HG03342 (cell line): ENCODE measurements at regions not wholly inside any gene's neighbourhood (a gene's known extent, or its start where the extent isn't known, plus 50 kb on each side); places are given as distances from the start of the nearest gene placed in this dataset.

Experiments used
- ATAC-seq: cut with Tn5 transposase; IDR thresholded peaks from one replicate; pipeline ENCODE4 v1.9.1; 2021; ENCODE audit warnings: mild to moderate bottlenecking, moderate library complexity; ENCODE audit not compliant: unreplicated experiment

DNA sequence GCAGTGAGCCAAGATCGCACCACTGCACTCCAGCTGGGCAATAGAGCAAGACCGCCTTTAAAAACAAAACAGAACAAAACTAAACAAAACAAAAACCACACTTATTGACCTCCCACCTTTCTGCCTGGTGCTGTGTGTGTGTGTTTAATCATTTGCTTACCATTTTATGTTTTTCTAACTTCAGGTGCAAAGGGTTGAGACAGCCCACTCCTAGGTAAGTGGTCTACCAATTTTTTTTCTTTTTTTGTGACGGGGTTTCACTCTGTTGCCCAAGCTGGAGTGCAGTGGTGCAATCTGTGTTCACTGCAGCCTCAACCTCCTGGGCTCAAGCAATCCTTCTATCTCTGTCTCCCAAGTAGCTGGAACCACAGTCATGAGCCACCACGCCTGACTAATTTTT is 65.8 kb downstream of the SALL1 start:
- no peak for ATAC-seq

DNA sequence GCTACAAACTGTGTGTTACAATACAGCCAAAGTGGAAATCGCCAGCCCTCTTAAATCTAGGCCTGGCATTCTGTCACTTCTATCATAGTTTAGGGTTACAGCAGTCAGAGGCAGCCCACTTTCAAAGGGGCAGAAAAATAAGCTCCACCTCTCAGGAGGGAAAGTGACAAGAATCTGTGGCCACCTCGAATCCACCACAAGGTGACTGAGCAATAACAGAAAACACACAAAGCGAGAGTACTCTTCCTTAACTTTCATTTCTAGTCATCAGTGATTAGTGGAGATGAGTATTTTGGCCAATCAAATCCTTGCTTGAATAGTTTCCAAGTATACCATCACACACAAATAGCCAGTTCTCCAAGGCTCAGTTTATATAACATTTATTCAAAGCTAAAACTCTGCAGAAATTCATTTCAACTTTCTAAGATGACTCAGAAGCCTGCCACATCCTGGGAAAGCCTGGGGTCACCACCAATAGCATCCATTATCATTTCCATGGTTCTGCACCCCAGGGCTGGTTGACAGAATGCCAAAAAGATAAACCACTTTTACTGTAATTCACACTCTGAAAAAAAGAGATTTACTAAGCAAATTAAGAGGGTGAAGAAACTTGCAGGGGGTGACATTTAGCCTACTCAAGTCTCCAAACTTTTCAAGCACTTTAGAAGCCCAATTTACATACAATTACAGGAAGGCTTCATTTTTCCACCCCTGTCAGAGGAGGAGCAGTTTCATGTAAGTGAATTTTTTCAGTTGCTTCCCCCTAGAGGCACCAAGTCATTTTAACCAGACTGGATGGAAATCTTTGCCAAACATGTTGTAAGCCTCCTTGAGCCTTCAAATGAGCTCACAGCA is 66.8 kb downstream of the SALL1 start:
- ATAC-seq = no peak

DNA sequence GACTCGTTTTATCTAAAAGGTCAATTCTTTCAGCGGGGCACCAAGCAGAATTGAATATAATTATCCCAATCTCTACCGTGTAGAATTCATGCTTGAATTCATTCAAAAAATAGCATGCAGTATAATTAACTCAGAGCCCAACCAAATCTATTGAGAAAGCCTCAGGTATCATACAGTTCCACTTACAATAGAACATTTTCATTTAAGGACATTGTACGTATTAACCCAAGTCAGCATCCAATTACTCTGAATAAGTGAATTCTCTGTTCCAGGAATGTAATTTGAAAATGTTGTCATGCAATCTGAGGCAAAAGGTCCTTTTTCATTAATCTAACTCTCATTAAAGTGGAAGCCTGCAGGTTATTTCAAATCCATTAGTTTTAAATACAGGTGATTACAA is 78.5 kb downstream of the SALL1 start:
- no peak for ATAC-seq

DNA sequence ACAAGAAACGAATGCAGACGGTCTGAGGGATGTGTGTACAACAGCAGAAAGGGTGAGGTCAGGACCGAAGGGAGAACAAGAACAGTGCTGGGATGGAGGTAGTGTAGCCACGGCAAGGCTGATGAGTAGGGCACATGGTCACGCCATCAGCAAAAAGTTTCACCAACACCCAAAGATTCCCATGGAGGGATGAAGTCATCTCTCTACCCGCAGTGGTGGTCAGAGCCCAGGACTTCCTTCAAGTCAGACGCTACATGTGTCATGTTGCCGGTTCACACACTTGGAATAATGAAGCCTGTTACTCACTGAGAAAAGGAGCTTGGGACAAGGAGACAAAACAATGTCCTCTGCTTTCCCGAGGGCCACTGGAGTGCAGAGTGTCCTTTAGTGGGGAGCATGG is 79.7 kb downstream of the SALL1 start:
- no peak for ATAC-seq

DNA sequence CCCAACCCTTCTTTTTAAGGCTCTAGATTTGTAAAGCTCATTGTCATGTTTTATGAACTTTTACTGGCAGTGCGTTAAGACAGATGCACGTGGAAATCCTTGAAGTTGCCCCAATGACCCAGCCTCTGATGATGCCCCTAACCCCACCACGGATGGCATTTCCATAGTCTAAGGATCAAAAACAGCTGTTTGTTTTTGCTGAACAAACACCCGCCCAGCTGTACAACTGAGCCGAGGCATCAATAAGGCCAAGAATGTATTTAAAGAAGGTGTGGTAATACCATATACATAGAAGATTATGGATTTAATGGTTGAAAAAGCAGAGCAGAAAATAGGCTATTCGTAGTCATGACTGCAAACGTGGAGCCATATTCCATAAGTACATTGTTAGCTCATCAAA is 83.7 kb downstream of the SALL1 start:
- ATAC-seq = no peak

DNA sequence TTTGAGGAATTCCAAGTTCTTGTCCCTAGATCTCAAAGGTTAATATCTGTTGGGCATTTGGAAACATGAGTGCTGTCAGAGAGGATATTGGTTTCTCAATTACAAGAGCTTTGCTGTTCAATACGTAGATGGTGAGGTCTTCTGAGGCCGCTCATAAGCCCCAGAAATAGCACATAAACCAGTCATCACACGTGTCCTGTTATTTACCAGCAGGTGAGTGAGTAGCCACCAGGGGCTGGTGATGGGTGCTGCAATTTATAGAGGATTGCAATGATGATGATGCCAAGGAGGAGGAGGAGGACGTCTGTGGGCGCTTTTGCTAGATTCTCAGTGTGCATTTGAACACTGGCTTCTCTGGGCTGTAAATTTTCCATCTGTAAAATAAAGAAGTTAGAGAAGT is 89.0 kb downstream of the SALL1 start:
- ATAC-seq = no peak

DNA sequence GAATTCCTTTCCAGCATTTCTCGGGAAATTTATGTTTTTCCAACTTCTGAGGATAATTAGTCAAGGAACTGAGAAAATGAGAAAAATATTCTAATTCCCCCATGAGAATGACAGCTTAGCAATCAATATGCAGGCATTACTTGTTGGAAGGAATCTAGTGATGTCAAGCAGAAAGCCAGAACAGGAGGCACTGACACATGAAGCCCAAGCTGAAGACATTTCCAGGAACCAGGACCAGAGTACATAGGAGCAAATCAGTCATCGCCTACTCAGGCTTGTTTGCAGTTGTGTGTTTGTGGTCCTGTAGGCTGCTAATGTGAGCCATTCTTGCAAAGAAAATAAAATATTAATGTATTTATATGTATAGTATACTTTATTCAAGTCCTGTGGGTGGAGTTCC is 89.7 kb downstream of the SALL1 start:
- ATAC-seq = no peak

DNA sequence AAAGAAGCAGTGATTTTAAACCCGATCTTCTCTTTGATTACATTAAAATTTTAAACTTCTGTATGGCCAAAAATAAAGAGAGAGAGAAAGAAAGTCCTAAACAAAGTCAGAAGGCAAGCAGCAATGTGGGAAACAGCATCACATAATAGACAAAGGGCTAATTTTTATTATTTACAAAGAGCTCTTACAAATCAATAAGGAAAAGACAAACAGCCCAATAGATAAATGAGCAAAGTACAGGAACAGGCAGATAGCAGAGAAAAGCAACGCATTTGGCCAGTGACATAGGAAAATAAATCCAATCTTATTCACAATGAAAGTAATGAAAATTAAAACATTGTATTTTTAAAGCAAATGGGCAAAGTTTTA is 93.1 kb downstream of the SALL1 start:
- ATAC-seq = no peak

DNA sequence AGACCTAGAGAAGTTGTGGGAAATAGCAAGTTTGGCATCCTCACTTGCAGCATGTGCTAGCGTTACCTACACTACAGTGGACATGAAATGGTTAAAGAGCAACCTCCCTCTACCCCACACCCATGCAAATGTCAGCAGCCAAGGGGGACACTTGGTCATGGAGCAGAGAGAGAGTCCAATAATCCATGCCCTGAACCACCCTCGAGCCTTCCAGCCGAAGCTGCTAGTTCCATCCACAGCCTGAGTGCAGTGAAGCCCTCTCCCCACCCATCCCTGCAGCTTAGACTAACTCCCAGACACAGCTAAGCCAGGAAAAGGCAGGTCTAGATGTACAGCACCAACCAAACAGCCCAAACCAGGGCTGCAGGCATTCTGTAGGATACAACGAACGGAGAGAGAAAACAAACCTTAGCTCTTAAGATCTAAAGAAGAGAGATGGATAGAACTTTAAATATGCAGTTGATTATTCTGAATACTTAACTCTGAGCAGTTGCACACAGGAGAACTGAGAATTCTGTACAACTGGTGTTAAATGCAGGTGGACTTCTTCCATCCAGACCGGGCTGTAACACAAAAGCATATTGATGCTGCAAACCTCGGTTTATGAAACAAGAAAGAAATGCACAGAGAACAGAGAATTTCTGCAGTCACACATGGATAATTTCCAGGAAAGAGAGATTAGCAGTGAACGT is 93.8 kb downstream of the SALL1 start:
- ATAC-seq = no peak

DNA sequence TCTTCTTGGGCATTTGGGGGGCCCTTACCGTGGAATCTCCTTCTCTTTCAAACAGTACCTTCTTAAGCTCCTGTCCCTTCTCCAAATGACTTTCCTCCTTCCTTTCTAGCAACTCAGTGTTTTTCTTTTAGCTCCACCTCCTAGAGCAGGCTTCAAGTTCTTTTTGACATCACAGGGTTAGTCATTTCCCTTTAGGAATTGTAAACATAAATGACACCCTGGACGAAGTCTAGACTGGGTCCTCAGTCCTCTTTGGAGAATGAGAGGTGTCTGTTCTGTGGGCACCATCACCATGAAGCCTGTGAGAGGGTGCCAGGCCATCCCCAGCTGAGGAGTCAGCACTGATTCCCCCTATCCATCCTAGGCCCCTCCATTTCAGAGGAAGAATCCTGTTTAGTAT is 94.7 kb downstream of the SALL1 start:
- ATAC-seq = no peak

DNA sequence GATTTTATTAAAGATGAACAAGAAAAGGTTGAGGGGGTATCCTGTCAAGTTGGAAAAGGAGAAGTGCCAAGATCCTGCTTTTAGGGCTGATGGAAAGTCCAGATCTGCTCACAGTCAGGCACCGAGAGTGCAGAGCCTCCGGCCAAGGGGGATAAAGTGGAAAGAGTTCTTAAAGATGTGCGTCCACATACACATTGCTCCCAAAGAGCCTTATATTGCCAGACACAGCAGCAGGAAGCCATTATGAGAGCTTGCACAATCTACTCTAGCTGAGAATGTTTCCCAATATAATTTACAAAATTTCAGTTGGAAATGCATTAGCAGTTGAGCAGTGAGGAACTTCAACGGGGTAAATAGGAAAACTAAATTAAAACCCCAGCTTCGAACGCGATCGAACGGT is 95.6 kb downstream of the SALL1 start:
- ATAC-seq = no peak

DNA sequence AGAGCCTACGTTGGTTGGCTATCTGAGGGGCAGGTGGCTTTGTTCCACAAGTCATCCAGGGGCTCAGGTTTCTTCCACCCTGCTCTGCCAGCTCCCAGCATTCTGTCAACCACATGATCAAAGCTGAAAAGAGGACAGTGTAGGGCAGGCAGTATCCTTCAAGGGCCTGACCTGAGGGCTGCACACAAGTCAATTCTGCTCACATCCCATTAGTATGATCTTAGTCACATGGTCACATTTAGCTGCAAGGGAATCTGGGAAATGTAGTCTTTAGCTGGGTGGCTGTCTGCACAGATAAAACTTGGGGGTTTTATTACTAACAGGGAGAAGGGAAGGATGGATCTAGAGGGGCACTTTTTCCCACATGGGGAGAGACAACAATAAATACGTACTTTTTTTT is 97.3 kb downstream of the SALL1 start:
- ATAC-seq = no peak

DNA sequence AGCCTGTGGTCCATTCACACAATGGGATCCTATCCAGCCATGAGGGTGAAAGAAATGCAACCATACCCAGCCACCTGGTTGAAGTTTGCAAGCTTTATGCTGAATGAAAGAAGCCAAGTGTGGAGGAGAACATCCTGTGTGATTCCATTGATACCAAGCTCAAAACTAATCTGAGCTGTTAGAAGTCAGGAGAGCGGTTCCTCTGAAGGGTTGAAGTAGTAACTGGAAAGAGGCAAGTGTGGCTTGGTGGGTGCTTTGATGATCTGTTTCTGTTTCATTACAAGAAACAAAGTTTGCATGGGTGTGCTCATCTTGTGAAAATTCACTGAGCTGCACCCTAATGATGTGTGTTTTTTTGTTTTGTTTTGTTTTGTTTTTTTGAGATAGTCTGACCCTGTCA is 99.4 kb downstream of the SALL1 start:
- ATAC-seq = no peak

DNA sequence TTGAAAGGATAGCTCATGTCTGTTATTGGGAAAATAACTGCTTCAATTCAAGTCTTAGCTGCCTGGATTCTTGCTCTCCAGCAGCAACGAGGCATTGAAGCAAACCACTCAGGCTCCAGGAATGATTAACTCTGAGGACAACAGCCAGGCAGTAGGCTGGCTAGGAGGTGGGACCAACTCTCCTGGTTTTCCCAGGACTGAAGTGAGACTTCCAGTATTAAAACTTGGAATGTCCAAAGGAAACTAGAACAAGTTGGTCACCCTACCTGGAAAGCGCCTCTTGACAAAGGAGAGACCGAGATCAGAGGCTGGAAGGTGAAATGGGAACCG is 100.7 kb downstream of the SALL1 start:
- ATAC-seq = no peak

DNA sequence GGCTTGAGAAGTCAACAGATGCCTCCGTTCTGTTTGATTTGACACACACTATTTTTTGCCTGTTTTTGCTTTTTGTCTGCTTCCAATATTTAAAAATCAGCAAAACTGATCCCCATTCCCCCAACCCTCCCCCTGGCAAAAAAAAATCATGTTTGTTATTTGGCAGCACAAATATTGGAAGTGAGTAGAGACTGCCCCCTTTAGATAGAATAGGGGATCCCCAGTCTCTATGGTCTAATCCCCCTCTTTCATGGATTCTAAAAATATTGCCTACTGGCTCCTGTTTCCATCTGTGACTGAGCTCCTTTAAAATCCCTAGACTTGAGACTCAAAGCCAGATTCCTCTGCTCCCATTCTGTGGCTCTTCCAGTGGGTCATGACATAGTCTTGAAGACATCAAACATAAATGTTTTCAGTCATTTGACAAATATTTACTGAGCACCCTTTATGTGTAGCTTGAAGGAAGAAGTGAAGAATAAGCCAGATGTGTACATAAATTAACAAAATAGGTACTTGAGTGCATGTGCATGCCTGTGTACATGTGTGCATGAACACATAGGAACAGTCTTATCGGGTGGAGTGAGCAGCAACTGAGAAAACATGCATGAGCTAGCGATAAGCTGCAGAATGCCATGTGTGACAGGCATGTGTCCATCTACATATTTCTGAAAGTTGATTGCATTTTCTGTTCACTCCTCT is 101.2 kb downstream of the SALL1 start:
- no peak for ATAC-seq

DNA sequence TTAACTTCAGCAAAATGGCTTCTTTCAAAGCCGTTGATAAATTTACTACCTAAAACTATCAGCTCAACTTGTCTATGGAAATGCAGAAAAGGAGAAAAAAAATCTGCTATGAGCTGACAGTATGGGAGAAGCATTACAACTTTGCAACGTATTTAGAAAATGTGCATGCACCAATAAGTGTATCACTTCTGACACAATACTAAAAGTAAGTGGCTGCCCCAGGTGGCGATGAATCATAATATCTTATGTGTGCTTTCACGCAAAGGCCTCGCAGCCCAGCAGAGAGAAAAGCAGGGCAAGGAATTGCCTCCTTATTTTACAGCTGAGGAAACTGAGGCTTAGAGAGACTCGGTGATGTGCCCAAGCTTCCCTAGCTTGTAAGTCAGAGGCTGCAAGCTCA is 101.8 kb downstream of the SALL1 start:
- ATAC-seq = no peak

DNA sequence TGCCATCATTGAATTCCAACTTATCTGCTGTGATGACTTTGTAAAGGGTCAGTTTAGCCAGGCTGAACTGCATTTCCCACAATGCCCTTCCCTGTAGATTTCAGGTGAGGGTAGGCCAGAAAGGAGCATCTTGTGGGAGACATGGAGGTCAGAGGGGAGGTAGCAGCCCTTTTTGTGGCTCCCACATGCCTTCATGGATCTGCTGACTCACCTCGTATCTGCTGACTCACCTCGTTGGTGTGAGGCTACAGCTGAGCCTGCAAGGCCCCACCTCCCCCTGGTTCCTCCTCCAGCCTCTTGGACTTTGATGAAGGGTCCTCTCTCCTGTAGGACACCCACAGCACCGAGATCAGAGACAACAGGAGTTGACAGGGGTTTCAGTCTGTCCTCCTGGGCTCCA is 102.5 kb downstream of the SALL1 start:
- ATAC-seq = no peak

DNA sequence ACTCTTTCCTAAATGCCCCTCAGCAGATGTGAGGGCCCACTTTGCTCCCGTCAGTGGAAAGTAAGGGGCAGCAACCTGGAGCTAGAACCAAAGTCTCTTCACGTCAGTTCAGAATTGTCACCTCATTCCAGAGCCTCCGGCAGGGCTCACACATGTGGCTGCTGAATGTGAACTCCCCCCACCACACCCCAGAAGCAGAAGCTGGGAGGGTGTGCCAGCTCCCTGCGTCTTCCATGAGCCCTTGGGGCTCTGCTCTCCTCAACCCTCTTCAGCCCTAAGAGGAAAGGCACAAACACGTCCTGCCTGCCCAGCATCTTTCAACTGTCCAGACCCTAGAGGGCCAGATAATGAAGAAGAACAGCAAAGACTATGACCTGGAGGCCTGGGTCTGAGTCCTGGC is 105.3 kb downstream of the SALL1 start:
- no peak for ATAC-seq

DNA sequence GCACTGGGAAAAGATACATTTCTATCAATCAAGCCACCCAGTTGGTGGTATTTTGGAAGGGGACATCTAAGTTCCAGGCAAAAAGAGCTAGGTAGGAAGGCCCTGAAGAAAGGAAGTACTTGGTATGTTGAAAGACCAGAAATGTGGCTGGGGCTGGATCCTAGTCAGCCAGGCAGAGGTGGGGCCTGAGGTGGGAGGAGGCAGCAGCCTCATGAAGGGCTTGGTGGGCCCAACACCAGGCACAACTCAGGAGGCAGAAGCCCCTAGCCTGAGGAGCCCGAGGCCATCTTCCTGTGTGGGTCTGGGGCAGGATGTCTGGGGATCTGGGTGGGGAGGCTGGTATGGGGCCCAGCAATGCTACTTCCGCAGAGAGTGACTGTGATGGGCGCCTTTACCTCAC is 105.9 kb downstream of the SALL1 start:
- ATAC-seq = no peak

DNA sequence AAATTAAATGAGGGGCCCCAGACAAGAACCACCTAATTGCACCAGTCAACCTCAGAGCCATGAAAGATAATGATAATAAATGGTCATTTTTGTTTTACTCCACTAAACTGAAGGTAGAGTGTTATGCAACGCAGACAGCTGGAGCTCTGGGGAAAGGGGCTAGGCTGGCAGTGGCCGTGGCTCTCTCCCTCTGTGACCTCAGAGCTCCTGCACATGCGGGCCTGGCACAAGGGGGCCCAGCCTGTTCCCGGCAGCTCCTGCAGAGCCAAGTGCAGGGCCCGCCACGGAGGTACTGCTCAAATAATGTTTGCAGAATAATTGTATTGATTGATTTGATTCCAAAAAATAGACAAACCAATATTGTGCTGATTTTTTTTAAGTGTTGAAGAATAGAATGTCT is 109.5 kb downstream of the SALL1 start:
- ATAC-seq = no peak

DNA sequence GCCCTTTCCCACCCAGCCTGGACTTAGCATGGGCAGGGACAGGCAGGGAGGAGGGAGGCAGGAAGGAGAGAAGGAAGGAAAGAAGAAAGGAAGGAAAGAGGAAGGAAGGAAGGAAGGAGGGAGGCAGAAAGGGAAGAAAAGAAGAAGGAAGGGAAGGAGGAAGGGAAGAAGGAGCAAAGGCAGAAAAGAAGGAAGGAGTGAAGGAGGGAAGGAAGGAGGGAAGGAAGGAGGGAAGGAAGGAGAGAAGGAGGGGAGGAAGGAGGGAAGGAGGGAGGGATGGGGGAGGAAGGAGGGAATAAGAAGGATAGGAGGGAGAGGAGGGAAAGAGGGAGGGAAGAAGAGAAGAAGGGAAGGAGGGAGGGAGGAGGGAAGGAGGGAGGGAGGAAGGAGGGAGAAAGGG is 110.4 kb downstream of the SALL1 start:
- ATAC-seq = no peak

DNA sequence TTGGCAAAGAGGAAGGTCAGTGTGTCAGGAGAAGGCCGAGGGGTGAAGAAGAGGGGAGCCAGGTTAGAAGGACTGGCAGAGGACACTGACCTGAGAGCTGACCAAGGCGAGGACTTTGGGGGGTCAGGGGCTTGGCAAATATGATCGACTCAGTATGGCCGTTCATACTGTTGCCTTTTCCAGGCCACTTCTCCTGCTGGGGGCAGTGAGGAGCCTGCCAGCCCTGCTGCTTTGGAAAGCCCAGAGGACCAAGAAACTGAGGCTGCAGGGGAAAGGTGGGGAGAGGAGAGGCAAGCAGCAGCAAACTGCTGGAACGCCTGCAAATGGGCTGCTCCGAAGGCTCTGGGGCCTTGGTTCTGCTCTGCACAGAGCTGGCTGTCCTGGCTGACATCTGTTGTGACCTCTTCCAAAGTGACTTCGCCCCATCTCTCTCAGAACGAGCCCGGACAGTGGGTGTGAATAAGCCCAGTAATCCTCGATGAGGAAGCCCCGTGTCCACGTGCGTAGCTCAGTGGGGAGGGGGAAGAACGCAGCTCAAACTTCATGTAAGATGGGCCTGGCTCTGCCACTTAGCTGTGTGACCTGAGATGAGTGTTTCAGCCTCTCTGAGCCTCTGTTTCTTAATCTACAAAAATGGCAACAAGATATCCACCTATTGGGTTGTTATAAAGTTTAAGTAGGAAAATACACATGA is 111.3 kb downstream of the SALL1 start:
- ATAC-seq = no peak
